ENCODE measurements at regions not wholly inside any gene's neighbourhood (a gene's known extent, or its start where the extent isn't known, plus 50 kb on each side); places are given as distances from the start of the nearest gene placed in this dataset.

- H3K27ac ChIP-seq = no peak overlapping the region
- intact Hi-C loops (cut with DNase I; ENCODE audit: low total_unique reads) = no loop called here
- TF ChIP-seq CTCF (IDR thresholded peaks at IDR 0.05) (no peak), POLR2A (IDR thresholded peaks at IDR 0.05) (no peak)
- H3K9me3 ChIP-seq = no peaks in the 10 kb centered on the region
- no peak overlapping the region for H3K4me3 ChIP-seq
- H3K27me3 ChIP-seq = no peaks in the 10 kb centered on the region
- no peak for DNase-seq
- no peaks in the 10 kb centered on the region for H3K4me1 ChIP-seq
- no peaks in the 10 kb centered on the region for H3K36me3 ChIP-seq
Measured at GRCh38 chr4:62168681-62169080, 968.6 kb downstream of the ADGRL3 start.

GRCh38 chr4:62162606-62163005 lies 962.5 kb downstream of the ADGRL3 start:
- Histone ChIP-seq H3K36me3 (no peaks in the 10 kb centered on the region), H3K4me3 (no peak overlapping the region), H3K27me3 (no peaks in the 10 kb centered on the region), H3K9me3 (no peaks in the 10 kb centered on the region), H3K27ac (no peak overlapping the region), H3K4me1 (no peaks in the 10 kb centered on the region)
- intact Hi-C loops (cut with DNase I; ENCODE audit: low total_unique reads) = no loop called here
- DNase-seq = no peak
- no peak for TF ChIP-seq POLR2A (IDR thresholded peaks at IDR 0.05)
- no peak for TF ChIP-seq CTCF (IDR thresholded peaks at IDR 0.05)

- intact Hi-C loops (cut with DNase I; ENCODE audit: low total_unique reads) = no loop called here
- no peak for DNase-seq
- H3K27ac ChIP-seq = no peak overlapping the region
- no peaks in the 10 kb centered on the region for H3K36me3 ChIP-seq
- no peak overlapping the region for H3K4me3 ChIP-seq
- H3K4me1 ChIP-seq = no peaks in the 10 kb centered on the region
- TF ChIP-seq CTCF (IDR thresholded peaks at IDR 0.05) (no peak), POLR2A (IDR thresholded peaks at IDR 0.05) (no peak)
- H3K27me3 ChIP-seq = no peaks in the 10 kb centered on the region
- no peaks in the 10 kb centered on the region for H3K9me3 ChIP-seq
Measured at GRCh38 chr4:62161446-62161845, 961.3 kb downstream of the ADGRL3 start.

- no peak overlapping the region for H3K4me3 ChIP-seq
- no peaks in the 10 kb centered on the region for H3K36me3 ChIP-seq
- no peaks in the 10 kb centered on the region for H3K4me1 ChIP-seq
- no peaks in the 10 kb centered on the region for H3K9me3 ChIP-seq
- no peak for TF ChIP-seq POLR2A (IDR thresholded peaks at IDR 0.05)
- TF ChIP-seq CTCF (IDR thresholded peaks at IDR 0.05) = no peak
- H3K27ac ChIP-seq = no peak overlapping the region
- intact Hi-C loops (cut with DNase I; ENCODE audit: low total_unique reads) = no loop called here
- H3K27me3 ChIP-seq = no peaks in the 10 kb centered on the region
- DNase-seq = no peak
Measured at GRCh38 chr4:62159876-62160275, 959.8 kb downstream of the ADGRL3 start.

GRCh38 chr4:62159306-62159705 lies 959.2 kb downstream of the ADGRL3 start:
- Histone ChIP-seq H3K4me3 (no peak overlapping the region), H3K36me3 (no peaks in the 10 kb centered on the region), H3K4me1 (no peaks in the 10 kb centered on the region), H3K9me3 (no peaks in the 10 kb centered on the region), H3K27me3 (no peaks in the 10 kb centered on the region), H3K27ac (no peak overlapping the region)
- no peak for DNase-seq
- TF ChIP-seq CTCF (IDR thresholded peaks at IDR 0.05) (no peak), POLR2A (IDR thresholded peaks at IDR 0.05) (no peak)
- intact Hi-C loops (cut with DNase I; ENCODE audit: low total_unique reads) = no loop called here

All from uterus (tissue), 3 donors.